Mucosa of descending colon (tissue), 3 donors: ENCODE measurements at regions not wholly inside any gene's neighbourhood (a gene's known extent, or its start where the extent isn't known, plus 50 kb on each side); places are given as distances from the start of the nearest gene placed in this dataset.

ENCODE experiments used
- ATAC-seq: fragments of 200-7000 bp; cut with Tn5 transposase; one replicate; pipeline ENCODE4 v1.9.1; 2020; ENCODE audit warnings: mild to moderate bottlenecking, moderate library complexity
- DNase-seq, 3 donors: peaks; one replicate each; pipeline ENCODE4 v3.0.0-alpha.2; 2020
- H3K36me3 ChIP-seq: fragments of 200-600 bp; one replicate; pipeline ENCODE4 v1.8.0; 2021; ENCODE audit warnings: low read depth, mild to moderate bottlenecking
- H3K4me1 ChIP-seq: fragments of 200-600 bp; one replicate; pipeline ENCODE4 v1.8.0; 2021; ENCODE audit warnings: low read depth, mild to moderate bottlenecking
- H3K4me3 ChIP-seq: fragments of 200-600 bp; one replicate; pipeline ENCODE4 v1.8.0; 2021; ENCODE audit warnings: mild to moderate bottlenecking
- H3K9me3 ChIP-seq: fragments of 200-600 bp; one replicate; pipeline ENCODE4 v1.8.0; 2021; ENCODE audit warnings: mild to moderate bottlenecking
- intact Hi-C, 2 donors: fragments of 100-400 bp; cut with DNase I in 1 of 2; cut with micrococcal nuclease in 1 of 2; formaldehyde crosslinking; loops; one replicate each; pipeline versions ENCODE4 v1.11.0 to v1.11.1; 2022; cut with DNase I, micrococcal nuclease
- TF ChIP-seq, protein P1 (sequence below): fragments of 200-600 bp; IDR thresholded peaks from one replicate; pipeline ENCODE4 v1.8.0; 2022; ENCODE audit warnings: antibody characterized with exemption, mild to moderate bottlenecking
- donor health status: DM: no; HTN: no; CAD: no; lungs with moderate emphysema.
- donor health status: DM: no; HTN: no; CAD: no.
- donor health status: DM: no; HTN: yes; CAD: no.

DNA sequence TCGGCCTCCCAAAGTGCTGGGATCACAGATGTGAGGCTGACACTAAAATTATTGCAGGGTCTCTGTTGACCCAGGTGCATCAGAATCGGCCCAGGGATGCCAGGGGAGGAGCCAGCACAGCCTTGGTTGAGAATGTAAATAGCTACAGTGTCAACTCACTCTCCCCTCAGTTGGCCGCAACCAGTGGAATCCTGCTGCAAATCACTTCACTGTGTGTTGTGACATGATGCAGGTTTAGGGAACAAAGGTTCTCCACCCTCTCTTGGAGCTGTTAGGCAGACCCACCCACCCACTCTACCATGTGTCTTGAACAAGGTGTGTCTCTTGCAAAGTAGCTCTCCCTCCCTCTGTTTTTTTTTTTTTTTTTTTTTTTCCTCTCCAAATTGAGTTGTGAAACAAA, 60.5 kb upstream of the SOD1 start:
- Histone ChIP-seq H3K4me3 (no peak overlapping the region), H3K36me3 (no peaks in the 10 kb centered on the region), H3K4me1 (no peaks in the 10 kb centered on the region), H3K9me3 (no peaks in the 10 kb centered on the region)
- no peak for ATAC-seq
- TF ChIP-seq, protein P1, sequence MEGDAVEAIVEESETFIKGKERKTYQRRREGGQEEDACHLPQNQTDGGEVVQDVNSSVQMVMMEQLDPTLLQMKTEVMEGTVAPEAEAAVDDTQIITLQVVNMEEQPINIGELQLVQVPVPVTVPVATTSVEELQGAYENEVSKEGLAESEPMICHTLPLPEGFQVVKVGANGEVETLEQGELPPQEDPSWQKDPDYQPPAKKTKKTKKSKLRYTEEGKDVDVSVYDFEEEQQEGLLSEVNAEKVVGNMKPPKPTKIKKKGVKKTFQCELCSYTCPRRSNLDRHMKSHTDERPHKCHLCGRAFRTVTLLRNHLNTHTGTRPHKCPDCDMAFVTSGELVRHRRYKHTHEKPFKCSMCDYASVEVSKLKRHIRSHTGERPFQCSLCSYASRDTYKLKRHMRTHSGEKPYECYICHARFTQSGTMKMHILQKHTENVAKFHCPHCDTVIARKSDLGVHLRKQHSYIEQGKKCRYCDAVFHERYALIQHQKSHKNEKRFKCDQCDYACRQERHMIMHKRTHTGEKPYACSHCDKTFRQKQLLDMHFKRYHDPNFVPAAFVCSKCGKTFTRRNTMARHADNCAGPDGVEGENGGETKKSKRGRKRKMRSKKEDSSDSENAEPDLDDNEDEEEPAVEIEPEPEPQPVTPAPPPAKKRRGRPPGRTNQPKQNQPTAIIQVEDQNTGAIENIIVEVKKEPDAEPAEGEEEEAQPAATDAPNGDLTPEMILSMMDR, result no peak
- intact Hi-C loops, result no loop called here
- DNase-seq, result no peak

DNA sequence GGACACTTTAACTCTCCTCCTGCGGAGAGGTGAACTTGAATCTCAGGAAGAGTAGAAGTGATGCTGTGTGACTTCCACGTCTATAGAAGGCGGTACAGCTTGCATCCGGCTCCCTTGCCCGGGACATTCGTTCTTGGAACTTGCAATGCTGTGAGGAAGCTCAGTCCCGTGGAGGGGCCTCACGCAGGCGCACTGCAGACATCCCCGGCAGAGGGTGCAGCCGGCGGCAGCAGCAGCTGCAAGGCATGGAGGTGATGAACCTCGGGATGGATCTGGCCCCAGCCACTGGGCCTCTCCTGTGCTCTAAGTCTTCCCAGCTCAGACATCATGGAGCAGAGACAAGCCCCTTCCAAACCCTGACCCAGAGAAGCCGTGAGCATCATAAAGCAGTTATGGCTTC, 61.8 kb upstream of the SOD1 start:
- Histone ChIP-seq H3K4me3 (no peak overlapping the region), H3K36me3 (no peaks in the 10 kb centered on the region), H3K4me1 (no peaks in the 10 kb centered on the region), H3K9me3 (no peaks in the 10 kb centered on the region)
- TF ChIP-seq, protein P1, result no peak
- ATAC-seq (no peak), DNase-seq (no peak)
- intact Hi-C loops, result no loop called here

DNA sequence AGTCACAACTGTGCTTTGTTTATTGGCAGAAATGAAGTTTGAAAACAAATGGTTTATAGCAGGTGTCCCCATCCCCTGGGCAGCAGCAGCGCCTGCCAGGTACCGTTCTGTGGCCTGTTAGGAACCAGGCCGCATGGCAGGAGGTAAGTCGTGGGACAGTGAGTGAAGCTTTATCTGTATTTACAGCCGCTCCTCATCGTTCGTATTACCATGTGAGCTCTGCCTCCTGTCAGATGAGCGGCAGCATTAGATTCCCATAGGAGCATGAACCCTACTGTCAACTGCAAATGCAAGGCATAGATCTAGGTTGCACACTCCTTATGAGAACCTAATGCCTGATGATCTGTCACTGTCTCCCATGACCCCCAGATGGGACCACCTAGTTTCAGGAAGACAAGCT, 63.4 kb upstream of the SOD1 start:
- H3K4me3 ChIP-seq, result no peak overlapping the region
- no peaks in the 10 kb centered on the region for H3K4me1 ChIP-seq
- no peak for DNase-seq
- H3K9me3 ChIP-seq, result no peaks in the 10 kb centered on the region
- no peak for ATAC-seq
- intact Hi-C loops, result no loop called here
- TF ChIP-seq, protein P1, result no peak
- H3K36me3 ChIP-seq, result no peaks in the 10 kb centered on the region

DNA sequence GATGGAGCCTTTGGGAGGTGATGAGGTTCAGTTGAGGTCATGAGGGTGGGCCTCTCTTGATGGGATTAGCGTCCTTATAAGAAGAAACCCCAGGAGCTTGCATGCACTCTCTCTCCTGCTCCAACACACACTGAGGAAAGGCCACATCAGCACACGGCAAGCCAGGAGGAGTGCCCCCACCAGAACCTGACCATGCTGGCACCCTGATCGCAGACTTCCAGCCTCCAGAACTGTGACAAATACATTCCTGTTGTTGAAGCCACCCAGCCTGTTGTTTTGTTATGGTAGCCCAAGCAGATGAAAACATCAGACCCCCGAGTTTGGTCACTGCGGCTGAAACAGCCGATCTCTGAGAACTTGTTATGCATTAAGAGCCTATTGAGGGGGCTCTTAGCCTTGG, 64.8 kb upstream of the SOD1 start:
- DNase-seq (no peak), ATAC-seq (no peak)
- H3K4me3 ChIP-seq, result no peak overlapping the region
- no peaks in the 10 kb centered on the region for H3K36me3 ChIP-seq
- H3K9me3 ChIP-seq, result no peaks in the 10 kb centered on the region
- H3K4me1 ChIP-seq, result no peaks in the 10 kb centered on the region
- TF ChIP-seq, protein P1, result no peak
- intact Hi-C loops, result no loop called here

DNA sequence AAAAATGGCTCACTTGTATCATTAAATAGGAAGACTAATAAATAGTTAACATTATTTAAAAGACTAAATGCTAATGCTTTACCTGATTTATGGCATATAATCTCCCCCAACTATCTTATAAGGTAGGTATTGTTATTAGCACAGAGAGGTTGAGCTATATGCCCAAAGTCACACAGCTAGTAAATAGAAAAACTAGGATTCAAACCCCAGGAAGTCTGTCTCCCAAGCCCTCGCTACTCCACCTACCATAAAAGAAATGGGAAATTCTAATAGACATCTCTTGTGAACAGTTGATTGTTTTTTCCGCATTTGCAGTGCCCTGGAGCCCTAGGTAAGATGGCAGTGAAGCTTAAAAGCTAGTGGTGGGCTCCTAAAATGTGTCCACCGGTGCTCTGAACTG, 65.2 kb upstream of the SOD1 start:
- intact Hi-C loops, result no loop called here
- Histone ChIP-seq H3K9me3 (no peaks in the 10 kb centered on the region), H3K4me1 (no peaks in the 10 kb centered on the region), H3K36me3 (no peaks in the 10 kb centered on the region), H3K4me3 (no peak overlapping the region)
- no peak for ATAC-seq
- DNase-seq, result no peak
- TF ChIP-seq, protein P1, result no peak

DNA sequence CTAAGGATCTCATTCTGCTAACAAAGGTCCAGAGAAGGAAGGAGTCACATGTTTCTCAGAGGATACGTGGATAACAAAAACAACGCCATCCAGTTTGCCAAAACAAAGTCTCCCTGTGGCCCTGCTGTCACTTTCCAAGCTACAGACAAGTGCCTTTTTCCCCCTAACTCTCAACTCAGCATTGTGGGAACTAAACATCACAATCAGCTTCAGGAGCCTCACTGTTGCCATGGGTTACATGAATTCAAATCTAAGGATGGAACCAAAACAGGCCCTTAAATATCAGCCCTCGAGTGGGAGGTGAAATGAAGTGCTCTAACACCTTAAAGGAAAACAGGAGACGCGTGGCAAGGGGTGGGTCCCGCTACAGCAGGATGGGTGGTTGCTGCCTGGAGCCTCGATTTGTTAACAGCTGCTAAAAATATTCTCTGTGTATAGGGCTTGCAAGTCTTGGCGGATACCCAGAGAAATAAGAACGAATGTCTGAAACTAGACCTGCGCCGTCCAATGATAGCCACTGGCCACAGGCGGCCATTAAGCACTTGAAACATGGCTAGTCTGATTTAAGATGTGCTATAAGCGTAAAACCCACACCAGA, 66.4 kb upstream of the SOD1 start:
- Histone ChIP-seq H3K36me3 (no peaks in the 10 kb centered on the region), H3K4me1 (no peaks in the 10 kb centered on the region), H3K9me3 (no peaks in the 10 kb centered on the region), H3K4me3 (no peak overlapping the region)
- DNase-seq, result no peak
- TF ChIP-seq, protein P1, result no peak
- intact Hi-C loops, result no loop called here
- no peak for ATAC-seq
